Esophagus muscularis mucosa (tissue), 4 donors: ENCODE measurements at regions not wholly inside any gene's neighbourhood (a gene's known extent, or its start where the extent isn't known, plus 50 kb on each side); places are given as distances from the start of the nearest gene placed in this dataset.

Source experiments
- EP300 ChIP-seq: sonication (generic); formaldehyde crosslinking; IDR thresholded peaks from one replicate; pipeline ENCODE4 v1.6.1; 2017; ENCODE audit warnings: antibody characterized with exemption
- POLR2A ChIP-seq: fragments of 450-650 bp; IDR thresholded peaks from one replicate; pipeline ENCODE4 v1.6.1; 2017; ENCODE audit warnings: antibody characterized with exemption, moderate library complexity, mild to moderate bottlenecking, low read depth
- POLR2AphosphoS5 ChIP-seq, 2 donors: sonication (generic); formaldehyde crosslinking; IDR thresholded peaks; one replicate each; pipeline ENCODE4 v1.6.1; 2017; ENCODE audit warnings: antibody characterized with exemption in 2 of 2
- TF ChIP-seq, protein P1 (sequence below), 3 experiments: fragments of 200-600 bp in 2 of 3; fragments of 450-650 bp in 1 of 3; sonication (generic) in 2 of 3; IDR thresholded peaks; one replicate each; pipeline ENCODE4 v1.5.1; 2017 to 2019; ENCODE audit warnings: antibody characterized with exemption in 3 of 3, mild to moderate bottlenecking in 2 of 3, moderate library complexity in 1 of 3

DNA sequence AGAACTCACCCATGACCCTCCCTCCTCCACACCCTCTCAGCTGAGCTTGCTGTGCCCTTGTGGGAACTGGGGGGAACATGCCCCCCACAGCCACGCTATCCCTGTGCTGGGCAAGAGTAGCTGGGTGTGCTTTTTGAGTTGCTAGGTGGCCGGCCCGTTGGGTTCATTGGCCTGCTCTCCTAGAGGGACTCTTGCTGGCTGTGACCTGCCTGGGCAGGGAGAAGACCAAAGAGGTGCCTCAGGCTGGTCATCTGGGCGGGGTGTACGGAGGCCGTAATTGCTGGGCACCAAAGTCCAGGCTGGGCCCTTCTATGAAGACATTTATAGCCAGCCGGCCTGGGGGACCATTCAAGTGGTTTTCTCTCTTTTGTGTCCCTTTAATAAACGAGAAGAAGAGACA lies 138.3 kb upstream of the ZBTB40 start:
- TF ChIP-seq POLR2AphosphoS5 (IDR thresholded peaks at IDR 0.05) = no peak
- no peak for TF ChIP-seq POLR2A
- TF ChIP-seq, protein P1, sequence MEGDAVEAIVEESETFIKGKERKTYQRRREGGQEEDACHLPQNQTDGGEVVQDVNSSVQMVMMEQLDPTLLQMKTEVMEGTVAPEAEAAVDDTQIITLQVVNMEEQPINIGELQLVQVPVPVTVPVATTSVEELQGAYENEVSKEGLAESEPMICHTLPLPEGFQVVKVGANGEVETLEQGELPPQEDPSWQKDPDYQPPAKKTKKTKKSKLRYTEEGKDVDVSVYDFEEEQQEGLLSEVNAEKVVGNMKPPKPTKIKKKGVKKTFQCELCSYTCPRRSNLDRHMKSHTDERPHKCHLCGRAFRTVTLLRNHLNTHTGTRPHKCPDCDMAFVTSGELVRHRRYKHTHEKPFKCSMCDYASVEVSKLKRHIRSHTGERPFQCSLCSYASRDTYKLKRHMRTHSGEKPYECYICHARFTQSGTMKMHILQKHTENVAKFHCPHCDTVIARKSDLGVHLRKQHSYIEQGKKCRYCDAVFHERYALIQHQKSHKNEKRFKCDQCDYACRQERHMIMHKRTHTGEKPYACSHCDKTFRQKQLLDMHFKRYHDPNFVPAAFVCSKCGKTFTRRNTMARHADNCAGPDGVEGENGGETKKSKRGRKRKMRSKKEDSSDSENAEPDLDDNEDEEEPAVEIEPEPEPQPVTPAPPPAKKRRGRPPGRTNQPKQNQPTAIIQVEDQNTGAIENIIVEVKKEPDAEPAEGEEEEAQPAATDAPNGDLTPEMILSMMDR (IDR thresholded peaks at IDR 0.05) = no peak
- TF ChIP-seq EP300 = no peak
